ENCODE measurements at regions not wholly inside any gene's neighbourhood (a gene's known extent, or its start where the extent isn't known, plus 50 kb on each side); places are given as distances from the start of the nearest gene placed in this dataset.

DNA sequence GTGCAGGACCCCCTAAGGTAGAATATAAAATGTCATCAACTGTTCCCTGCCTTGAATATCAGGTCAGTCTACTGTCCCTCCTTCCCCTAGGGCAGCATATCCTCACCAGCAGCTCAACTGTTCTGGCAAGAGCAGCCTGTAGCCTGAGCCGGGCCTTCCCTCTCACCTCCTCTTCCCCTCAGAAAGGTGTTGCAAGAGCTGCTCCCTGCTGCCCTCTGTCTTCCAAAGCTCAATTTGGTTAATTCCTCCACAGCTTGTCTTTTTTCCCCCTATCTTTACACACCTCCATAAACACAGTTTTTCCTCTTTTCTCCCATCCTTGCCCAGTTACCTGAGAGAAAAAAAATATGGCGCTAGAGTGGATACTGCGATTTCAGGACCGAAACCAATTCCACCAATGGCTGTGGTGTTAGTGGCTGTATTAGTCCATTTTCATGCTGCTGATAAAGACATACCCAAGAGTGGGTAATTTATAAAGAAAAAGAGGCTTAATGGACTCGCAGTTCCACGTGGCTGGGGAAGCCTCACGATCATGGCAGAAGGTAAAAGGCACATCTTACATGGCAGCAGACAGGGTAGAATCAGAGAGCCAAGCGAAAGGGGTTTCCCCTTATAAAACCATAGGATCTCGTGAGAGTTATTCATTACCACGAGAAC lies 184.7 kb downstream of the MREG start (continued):
- TF ChIP-seq MXD3 (CRISPR knock-in tag; IDR thresholded peaks at IDR 0.05) (no peak), SOX5 (CRISPR knock-in tag; IDR thresholded peaks at IDR 0.05; ENCODE audit: borderline replicate concordance) (peak; percentile 53; the same call in 1 of the 2 replicates), ZNF510 (CRISPR knock-in tag; IDR thresholded peaks at IDR 0.05; ENCODE audit: low read depth) (no peak), XRCC5 (optimal IDR thresholded peaks at IDR 0.05; ENCODE audit: low read length) (peak; percentile 81), ZNF619 (CRISPR knock-in tag; IDR thresholded peaks at IDR 0.05) (no peak), ZSCAN31 (CRISPR knock-in tag; IDR thresholded peaks at IDR 0.05; ENCODE audit: low read depth) (0 out of 2 replicates have a peak, but pooled peaks have one; percentile 10), GABPB1 (CRISPR knock-in tag; IDR thresholded peaks at IDR 0.05) (peak; percentile 27; the same call in 1 of the 2 replicates), ZBTB40 (IDR thresholded peaks at IDR 0.05) (no peak), ZBTB40 (CRISPR knock-in tag; IDR thresholded peaks at IDR 0.05) (no peak), ZNF891 (CRISPR knock-in tag; IDR thresholded peaks at IDR 0.05) (no peak), ZNF574 (CRISPR knock-in tag; IDR thresholded peaks at IDR 0.05) (peak; percentile 26; the same call in 1 of the 2 replicates), ZNF546 (CRISPR knock-in tag; conservative IDR thresholded peaks at IDR 0.05) (no peak), ZNF616 (CRISPR knock-in tag; IDR thresholded peaks at IDR 0.05; ENCODE audit: low read depth) (no peak), ZNF281 (CRISPR knock-in tag; IDR thresholded peaks at IDR 0.05; ENCODE audit: borderline replicate concordance) (no peak)

All from HepG2 (cell line).